A204.1 (cell line): ENCODE measurements at regions not wholly inside any gene's neighbourhood (a gene's known extent, or its start where the extent isn't known, plus 50 kb on each side); places are given as distances from the start of the nearest gene placed in this dataset.
"Not testable (repeated sequence)": the region's sequence is repeated elsewhere in the genome, so short reads cannot be mapped to it uniquely, and the experiment has no call there.

Source experiments
- FAIRE-seq: peaks from 2 replicates; lab custom pipeline; 2012; peaks lifted over from hg19 to GRCh38; lab: Jason Lieb, UNC

DNA sequence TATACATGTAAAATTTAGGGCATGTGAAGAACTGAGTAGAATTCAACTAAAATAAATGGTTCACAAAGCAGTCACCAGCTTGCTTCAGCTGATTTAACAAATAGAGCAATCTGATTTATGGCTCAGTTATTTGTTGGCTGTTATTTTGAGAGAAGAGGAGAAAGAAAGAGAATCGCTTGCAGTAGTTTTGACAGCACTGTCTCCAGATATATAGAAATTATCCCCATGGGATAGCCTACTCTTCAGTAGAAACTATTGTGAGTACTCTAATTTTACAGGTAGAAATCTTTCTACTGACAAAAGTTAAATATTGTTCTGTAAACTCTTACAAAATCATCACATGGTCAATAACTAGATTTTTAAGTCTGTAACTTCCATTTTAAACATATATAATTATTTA lies 1098.2 kb downstream of the MRPL39 start:
- FAIRE-seq, result no peak

DNA sequence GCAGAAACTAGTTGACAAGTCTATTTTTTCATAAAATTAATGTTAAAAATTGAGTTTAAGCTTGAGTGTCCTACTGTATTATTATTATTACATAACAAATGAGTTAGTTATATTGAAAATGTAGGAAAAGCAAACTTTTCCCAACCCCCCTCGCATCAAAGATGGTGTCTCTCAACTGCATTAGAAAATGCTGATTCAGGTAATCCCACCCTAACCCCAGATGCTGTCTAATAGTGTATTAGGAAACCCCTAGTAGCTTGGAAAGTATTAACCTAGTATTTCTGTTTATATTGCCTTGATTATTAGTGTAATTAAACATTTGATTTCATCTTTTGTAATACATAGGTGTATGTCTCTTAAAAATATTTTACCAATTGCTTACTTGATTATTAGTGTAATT lies 1120.3 kb downstream of the MRPL39 start:
- FAIRE-seq, result no peak

DNA sequence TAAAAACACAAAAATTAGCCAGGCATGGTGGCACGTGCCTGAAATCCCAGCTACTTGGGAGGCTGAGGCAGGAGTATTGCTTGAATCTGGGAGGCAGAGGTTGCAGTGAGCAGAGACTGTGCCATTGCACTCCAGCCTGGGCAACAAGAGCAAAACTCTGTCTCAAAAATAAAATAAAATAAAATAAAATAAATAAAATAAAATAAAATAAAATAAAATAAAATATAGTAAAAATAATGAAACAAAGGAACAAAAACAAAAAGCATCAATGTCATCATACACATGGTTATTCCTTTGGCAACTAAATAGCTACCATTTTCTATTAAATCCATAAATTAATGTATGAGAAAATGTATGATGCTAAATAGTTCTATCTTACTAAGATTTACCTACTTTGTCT lies 1123.9 kb downstream of the MRPL39 start:
- FAIRE-seq, result not testable (repeated sequence)

DNA sequence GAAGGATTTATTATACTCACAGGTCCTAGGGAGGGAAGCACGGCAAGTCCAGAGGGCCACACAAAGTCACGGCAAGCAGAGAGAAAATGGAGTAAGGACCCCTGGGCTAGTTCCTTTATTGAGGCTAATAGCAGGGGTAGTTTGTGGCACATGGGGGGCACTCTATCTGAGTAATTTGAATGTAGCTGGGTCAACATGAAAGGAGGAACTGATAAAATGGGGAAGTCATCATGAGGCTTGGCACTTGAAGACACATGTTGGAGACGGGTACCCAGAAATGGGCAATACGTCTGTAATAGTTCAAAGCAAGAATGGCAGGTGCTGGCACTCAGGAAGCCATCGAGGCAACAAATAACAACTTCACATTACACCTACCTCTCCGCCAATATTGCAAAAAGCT lies 1136.4 kb downstream of the MRPL39 start:
- FAIRE-seq, result no peak

DNA sequence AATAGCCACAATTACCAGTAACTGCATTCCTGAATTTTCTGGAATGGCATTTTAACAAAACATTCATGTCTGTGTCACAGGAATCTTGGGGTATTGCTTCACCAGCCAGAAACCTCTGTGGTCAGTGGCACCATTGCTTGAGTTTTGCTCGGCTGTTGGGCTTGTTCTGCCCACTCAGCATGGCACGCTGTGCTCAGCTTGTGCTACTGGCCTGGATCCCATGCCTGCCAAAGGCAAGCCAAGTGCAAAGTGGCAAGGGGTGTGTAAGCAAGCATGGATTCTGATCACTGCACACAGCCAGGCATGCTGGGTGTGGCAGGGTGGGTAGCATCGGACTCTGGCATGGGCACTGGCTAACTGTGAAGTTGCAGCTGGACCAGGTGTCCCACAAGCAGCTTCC lies 1150.9 kb downstream of the MRPL39 start:
- no peak for FAIRE-seq

DNA sequence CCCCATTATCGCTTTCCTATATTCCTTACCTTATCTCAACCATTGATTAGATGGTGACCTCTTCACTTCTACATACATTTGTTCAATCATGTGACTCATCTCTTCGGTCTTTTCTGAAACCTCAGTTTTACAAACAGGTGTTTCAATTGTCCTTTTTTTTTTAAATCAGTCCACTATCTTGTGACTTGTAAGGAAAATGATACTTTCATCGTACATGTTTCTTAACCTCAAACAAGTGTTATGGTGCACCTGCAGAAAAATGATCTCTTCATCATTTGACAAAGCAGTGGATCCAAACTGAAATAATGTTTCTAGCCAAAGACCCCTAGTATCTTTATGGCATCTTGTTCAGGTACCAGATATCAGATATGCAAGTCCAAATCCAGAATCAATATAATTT lies 1157.2 kb downstream of the MRPL39 start:
- FAIRE-seq, result no peak

DNA sequence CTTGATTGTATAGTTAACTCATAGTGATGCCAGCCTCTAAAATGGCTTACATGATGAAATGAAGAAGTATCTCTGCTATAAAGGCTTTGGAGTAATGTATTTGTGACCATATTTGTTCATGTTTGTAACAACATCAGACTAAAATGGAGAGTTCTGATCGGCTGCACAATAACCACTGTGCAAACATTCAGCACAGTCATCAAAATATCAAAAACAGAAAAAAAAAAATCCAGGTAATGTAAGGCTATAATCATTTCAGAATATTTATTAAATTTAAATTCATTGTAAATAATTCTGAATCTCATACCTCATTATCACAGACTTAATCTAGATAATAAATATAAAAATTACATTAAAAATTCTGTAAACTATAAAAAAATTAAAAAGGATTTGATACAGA lies 1161.8 kb downstream of the MRPL39 start:
- FAIRE-seq, result peak; percentile 79

DNA sequence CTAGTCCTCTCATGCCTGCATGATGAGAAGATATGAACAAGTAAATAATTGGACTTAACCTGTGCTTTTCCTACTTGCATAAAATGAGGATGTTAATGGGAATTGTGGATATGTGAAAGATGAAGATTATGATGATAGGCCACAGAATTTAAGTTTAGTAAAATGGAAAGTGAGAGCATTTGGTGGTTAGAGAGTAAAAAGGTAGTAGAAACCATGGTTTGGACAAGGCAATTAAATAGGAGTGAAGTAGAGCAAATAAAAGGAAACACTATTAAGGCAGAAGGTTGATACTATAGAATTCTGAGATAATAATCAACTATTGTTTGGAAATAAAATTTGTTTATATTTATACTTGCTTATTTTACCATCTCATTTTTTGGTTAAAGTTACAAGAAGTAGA lies 1162.5 kb downstream of the MRPL39 start:
- peak; percentile 58 for FAIRE-seq

DNA sequence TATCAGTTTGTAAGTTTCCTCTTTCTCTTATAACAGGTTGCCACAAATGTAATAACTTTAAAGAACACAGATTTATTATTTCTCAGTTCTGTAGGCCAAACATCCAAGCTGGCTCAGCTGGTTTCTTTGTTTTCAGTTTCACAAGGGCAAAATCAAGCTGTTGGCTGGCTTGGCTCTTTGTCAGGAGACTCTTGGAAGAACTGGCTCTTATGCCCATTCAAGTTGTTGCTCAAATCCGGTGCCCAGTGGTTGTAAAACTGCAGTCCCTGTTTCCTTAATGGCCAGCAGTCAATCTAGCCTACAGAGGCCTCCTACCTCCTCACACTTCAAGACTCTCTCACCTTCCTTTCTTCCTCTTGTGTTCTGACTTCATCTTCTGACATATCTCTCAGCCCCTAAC lies 1171.0 kb downstream of the MRPL39 start:
- no peak for FAIRE-seq

DNA sequence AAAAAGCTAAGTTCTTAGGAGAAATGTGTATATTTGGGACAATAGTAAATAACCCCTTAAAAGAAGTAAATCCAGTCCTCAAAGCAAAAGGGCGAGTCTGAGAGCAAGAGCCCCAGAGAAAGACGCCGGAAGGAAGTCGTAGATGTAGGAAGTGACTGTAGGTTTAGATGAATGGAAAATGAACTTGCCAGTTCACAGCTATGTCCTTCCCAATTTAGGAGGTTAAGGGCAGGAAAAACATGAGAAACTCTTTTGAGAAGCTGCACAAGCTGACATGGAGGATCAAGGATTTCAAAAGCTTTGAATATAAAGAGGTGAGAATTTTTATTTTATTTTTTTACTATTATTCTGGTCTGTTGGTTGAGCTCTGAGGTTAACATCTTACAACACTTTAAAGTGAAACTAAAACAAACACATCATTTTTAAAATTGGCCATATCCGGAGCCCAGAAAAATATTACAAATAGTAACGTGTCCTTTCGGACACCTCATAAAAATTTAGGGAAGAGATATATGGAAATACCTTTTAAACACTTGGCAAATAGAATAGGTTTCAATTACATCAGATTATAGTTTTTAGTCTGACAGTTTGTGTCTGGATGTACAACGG lies 1178.6 kb downstream of the MRPL39 start:
- FAIRE-seq, result no peak

DNA sequence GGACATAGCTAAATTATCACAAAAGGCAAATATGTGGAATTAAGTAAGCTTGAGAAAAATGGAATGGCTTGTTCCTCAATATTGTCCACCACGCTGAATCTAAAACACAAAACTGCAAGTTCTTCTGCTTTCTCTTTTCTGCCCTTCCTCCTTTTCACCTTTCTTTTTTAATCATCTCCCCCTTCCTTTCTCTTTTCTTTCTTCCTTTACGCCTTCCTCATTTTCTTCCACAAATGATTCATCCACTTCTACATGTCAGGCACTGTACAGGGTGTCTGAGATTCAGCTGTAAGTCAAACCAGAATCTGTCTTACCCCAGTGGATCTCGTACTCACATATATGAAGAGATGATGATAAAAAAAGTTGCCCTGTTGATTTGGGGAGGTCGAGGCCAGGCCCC lies 1182.5 kb downstream of the MRPL39 start:
- FAIRE-seq, result no peak

DNA sequence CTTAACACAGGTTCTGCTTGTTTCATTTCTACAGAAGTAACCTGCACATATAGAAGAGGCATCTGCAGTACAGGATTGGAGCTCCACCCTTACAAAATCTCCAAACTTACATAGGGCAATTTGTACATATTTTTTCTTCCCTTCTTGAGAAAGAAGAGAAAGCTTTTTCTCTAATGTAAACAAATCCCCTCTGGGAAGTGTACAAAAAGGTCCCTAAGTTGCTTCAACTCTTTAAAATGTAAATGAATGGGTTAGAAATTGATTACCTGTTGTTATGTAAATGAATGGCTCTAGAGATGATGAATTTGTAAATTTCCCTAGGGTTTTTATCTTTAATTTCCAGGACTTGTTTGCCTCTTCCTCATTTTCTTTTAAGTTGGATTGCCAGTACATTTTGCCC lies 1183.7 kb downstream of the MRPL39 start:
- FAIRE-seq, result no peak

DNA sequence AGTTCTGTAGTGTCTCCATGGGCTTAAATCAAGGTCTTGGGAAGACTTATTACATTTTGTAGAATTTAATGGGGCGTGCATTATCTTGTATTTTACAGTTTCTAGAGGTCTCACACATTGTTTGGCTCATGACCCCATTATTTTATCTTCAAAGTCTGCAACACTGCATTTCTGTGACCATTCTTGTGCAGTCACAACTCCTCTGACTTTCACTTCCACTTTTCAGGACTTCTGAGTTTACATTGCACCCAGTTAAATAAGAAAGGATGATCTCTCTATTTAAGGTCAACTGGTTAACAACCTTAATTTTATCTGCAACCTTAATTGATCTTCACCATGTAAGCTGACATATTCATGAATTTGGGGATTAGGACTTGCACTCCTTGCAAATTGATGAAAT lies 1186.6 kb downstream of the MRPL39 start:
- FAIRE-seq, result no peak

DNA sequence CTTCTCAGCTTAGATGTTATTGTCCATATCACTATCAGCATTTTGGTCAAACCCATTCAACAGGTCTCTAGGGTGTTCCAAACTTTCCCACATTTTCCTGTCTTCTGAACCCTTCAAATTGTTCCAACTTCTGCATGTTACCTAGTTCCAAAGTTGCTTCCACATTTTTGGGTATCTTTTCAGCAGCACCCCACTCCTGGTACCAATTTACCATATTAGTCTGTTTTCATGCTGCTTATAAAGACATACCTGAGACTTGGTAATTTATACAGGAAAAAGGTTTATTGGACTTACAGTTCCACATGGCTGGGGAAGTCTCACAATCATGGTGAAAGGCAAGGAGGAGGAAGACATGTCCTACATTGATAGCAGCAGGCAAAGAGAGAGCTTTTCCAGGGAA lies 1187.6 kb downstream of the MRPL39 start:
- FAIRE-seq, result not testable (repeated sequence)

DNA sequence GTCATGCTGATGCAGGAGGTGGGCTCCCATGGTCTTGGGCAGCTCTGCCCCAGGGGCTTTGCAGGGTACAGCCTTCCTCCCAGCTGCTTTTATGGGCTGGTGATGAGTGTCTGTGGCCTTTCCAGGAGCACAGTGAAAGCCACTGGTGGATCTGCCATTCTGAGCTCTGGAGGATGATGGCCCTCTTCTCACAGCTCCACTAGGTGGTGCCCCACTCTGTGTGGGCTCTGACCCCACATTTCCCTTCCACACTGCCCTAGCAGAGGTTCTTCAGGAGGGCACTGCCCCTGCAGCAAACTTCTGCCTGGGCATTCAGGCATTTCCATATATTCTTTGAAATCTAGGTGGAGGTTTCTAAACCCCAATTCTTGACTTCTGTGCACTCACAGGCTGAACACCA lies 1188.6 kb downstream of the MRPL39 start:
- FAIRE-seq, result no peak

DNA sequence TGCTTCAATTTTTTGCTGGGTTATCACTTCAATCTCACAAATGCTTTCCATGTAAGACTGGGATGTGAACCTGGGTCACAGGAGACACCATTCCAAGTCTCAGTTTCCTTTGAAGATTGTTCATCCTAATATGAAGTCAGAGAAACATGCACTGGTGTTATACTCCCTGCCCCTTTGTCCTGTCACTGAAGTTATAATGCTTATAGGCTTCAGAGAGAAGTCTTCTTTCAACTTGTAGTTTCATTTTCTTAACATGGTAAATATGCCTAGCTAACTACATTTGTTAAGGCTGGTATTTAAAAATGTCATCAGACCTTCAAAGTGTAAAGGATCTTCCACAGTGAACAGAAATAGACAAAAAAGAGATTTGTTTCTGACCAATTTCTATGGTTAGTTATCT lies 1195.9 kb downstream of the MRPL39 start:
- FAIRE-seq, result no peak

DNA sequence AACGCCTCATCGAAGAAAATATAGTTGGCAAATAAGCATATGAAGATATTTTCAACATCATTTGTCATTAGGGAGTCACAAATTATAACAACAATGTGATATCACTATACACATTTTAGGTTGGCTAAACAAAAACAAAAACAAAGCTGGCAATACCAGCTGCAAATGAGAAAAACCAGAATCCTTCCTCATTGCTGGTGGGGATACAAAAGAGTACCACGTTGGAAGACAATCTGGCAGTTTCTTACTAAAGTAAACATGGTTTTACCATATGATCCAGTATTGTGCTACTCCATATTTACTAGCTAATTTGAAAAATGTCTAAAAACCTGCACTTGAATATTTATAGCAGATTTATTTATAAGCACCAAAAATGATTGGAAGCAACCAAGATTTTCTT lies 1204.1 kb downstream of the MRPL39 start:
- FAIRE-seq, result no peak

DNA sequence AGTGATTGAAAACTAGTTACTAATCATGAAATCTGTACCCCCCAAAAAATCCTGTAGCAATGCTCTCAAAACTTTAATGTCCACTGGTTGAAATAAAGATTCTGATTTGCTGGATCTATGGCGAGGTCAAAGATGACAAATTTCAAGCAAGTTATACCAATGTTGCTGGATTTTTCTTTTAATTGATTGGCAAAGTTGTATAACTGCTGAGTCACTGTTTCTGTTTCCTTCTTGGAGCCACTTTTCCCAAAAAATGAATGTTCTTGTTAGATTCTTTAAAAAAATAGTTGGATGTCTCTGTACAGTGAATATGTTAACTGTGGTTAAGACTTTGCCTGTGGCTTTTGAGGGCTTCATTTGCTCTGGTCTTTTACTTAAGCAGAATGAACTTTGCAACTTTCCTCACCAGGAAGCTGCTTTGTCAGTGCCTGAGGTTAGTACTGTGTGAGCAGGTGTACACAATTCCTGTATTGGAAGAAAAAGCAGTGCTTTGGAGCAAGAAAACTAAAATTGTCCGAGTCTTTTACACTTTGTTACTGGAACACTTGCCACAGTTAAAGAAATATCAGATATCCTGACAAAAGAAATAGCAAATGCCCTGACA lies 1211.9 kb downstream of the MRPL39 start:
- no peak for FAIRE-seq

DNA sequence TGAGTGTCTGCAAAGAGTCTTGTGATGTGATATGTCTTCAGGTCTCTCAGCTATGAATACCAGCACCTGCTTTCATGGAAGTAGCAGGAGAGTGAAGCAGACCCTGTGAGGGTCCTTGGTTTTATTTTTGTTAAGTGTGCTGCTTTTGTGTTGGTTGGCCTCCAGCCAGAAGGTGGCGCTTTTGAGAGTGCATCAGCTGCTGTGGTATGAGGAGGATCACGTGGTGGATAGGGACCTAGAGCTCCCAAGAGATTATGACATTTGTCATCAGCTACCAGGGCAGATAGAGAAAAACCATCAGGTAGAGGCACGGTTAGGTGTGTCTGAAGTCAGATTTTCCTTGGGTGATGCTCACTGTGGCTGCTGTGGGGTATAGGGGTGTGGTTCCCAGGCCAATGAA lies 1232.1 kb downstream of the MRPL39 start:
- FAIRE-seq, result no peak

DNA sequence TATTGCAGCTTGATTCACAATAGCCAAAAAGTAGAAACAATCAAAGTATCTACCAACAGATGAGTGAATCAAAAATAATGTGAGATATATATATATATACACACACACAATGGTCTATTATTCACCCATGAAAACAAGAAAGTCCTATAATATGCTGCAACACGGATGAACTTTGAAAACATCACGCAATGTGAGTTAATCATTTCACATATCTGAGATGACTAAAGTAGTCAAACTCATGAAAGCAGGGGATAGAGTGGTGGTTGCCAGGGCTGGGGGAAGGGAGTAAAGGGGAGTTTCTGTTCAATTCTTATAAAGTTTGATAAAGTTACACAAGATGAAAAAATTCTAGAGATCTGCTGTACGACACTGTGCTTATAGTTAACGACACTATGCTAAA lies 1234.8 kb downstream of the MRPL39 start:
- no peak for FAIRE-seq

DNA sequence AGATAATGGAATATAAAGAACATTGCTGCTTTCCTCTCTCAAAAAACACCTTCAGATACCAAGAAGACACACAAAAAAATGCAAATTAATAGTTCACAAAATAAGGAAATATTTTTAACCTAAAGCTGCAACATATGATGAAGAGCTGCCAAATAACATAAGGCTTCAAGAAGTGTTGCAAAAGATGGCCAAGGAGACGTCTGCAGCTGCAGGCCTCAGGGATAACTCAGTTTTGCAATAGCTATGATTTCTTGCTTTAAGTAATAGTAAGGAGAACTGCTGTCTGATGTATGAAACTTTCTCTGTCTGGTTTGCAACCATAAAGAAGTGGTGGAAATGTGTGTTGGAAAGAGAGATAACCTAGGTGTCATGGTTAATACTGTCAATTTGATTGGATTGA lies 1237.5 kb downstream of the MRPL39 start:
- FAIRE-seq, result no peak

DNA sequence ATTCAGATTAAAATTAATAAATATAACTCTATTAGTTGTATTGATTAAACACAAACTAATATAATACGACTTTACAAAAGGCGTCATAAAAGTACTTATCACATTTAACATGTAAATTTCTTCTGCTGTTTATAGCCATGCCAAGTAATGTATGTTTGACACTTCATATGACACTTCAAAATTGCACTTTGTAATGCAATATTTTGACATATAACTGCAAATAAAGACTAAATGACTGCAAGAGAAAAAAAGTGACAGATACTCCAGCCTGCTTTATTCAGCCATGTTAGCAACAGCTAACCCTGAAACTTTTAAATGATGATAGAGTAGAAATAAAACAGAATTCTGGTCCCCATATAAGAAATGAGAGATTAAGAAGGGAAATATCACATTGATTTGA lies 1238.0 kb downstream of the MRPL39 start:
- no peak for FAIRE-seq

DNA sequence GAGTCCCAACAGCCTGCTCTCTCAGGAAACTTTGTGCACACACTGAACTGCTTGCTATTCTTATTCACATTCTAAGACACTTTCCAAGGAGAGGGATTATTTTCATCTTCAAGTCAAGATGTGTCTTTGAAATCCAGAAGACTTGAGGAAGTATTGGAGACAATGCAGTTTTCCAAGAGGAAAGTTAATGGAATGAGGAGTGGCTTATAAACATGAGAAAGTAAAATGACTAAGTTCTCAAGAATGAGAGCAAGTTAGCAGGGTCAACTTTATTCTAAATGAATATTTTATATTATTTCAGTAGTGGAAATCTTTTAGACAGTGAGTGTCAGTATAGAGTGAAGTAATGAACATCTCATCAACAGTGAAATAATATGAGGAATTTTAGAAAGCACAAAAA lies 1239.3 kb downstream of the MRPL39 start:
- no peak for FAIRE-seq

DNA sequence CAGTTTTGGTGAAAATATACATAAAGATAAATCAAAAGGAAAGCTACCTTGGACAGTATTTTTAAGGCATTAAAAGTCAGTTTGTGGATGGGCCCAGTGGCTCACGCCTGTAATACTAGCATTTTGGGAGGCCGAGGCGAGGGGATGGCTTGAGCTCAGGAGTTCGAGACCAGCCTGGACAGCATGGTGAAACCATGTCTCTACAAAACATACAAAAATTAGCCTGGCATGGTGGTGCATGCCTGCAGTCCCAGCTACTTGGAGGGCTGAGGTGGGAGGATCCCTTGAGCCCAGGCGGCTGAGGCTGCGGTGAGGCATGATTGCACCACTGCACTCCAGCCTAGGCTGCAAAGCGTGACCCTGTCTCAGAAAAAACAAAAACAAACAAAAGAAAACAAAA lies 1253.8 kb downstream of the MRPL39 start:
- no peak for FAIRE-seq

DNA sequence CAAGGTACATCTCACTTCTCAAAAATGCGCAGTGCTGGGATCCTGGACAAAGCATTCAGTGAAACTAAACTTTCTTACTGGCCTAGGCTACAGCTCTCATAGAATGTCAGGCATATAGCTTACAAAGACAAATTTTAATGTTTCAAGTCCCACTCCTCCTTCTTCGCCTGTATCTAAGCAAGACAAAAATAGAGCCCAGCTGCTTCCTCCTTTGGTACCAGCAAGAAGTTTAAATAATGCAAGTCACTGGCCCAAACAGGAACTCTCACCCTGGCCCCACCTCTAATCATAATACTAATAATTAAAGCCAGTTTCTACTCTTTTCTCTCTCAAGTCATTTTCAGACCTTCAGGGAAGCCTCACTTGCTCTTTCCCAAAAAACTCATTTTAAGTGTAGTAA lies 1267.9 kb downstream of the MRPL39 start:
- FAIRE-seq, result no peak
